ENCODE measurements at regions not wholly inside any gene's neighbourhood (a gene's known extent, or its start where the extent isn't known, plus 50 kb on each side); places are given as distances from the start of the nearest gene placed in this dataset.

DNA sequence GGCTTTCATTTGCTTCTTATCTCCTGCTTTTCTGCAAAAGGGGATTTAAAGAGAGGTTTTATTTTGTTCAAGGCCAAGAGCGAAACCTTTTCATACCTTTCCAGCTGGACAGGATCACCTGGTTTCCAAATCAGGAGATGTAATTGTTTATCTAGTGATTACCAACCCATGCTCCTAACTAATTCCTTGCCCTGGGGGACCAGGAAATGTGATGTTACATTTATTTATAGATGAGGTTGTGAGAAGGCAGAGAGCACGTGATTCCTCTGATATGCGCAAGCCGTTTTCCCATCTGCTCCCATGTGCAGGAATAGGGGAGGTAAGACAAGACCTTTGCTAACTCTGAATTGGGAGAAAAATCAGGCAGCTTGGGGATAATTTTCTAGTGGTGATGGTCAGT, 507.2 kb upstream of the LARGE1 start:
- TF ChIP-seq, protein P1, sequence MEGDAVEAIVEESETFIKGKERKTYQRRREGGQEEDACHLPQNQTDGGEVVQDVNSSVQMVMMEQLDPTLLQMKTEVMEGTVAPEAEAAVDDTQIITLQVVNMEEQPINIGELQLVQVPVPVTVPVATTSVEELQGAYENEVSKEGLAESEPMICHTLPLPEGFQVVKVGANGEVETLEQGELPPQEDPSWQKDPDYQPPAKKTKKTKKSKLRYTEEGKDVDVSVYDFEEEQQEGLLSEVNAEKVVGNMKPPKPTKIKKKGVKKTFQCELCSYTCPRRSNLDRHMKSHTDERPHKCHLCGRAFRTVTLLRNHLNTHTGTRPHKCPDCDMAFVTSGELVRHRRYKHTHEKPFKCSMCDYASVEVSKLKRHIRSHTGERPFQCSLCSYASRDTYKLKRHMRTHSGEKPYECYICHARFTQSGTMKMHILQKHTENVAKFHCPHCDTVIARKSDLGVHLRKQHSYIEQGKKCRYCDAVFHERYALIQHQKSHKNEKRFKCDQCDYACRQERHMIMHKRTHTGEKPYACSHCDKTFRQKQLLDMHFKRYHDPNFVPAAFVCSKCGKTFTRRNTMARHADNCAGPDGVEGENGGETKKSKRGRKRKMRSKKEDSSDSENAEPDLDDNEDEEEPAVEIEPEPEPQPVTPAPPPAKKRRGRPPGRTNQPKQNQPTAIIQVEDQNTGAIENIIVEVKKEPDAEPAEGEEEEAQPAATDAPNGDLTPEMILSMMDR (IDR thresholded peaks at IDR 0.05; ENCODE audit: low read length, missing control alignments) = no peak
- no peak for DNase-seq (ENCODE audit: low read depth)

DNA sequence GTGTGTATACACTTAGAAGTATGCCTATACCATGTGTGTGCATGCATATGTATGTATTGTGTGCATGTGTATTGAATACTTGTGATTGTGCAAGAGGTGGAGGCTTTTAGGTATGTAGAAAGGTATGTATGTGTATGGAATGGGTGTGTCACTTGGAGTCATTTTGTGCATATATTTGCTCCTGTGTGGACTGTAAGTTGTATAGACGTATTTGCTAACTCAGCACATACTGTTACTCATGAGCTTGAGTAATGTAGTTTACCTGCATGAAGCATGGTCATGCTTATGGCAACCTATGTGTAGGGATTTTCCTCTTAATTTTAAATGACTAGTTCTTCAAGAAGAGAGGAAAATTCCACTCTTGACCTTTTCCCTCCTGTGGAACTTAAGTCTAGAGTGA, 507.6 kb upstream of the LARGE1 start:
- TF ChIP-seq, protein P1 (IDR thresholded peaks at IDR 0.05; ENCODE audit: low read length, missing control alignments) = no peak
- no peak overlapping the region for H3K4me3 ChIP-seq (replicated peaks; ENCODE audit: low read depth, low read length)
- DNase-seq (ENCODE audit: low read depth) = no peak

More for the DNA sequence above, 507.2 kb upstream of the LARGE1 start:
- H3K4me3 ChIP-seq (replicated peaks; ENCODE audit: low read depth, low read length) = no peak overlapping the region

DNA sequence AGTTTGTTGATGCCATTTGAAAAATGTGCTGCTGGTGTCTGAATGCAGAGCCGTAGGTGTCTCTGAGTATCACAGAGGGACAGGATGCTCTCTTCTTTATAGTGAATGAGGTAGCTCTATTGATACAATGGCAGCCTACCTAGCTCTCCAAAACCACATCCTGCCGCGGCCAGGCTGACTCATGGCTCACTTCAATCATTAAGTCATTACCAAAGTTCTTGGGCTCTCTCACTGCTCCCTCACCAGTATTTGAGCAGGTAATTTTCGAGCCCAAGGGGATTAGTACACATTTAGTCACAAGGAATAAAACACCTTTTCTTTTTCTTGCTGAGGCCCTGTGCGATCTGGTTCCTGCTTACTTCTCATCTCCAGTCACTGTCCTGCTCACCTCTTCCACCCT, 509.0 kb upstream of the LARGE1 start:
- no peak for DNase-seq (ENCODE audit: low read depth)
- no peak overlapping the region for H3K4me3 ChIP-seq (replicated peaks; ENCODE audit: low read depth, low read length)
- TF ChIP-seq, protein P1 (IDR thresholded peaks at IDR 0.05; ENCODE audit: low read length, missing control alignments) = no peak

DNA sequence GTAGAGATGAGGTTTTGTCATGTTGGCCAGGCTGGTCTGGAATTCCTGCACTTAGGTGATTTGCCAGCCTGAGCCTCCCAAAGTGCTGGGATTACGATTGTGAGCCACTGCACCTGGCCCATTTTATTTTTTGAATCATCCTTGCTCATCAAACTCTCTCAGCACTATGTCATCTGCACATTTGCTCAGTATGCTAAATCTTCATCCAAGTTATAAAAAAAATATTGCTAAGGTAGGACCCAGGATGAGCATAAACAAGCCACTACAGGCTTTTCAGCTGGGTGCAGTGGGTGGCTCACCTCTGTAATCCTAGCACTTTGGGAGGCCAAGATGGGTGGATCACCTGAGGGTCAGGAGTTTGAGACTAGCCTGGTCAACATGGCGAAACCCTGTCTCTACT, 510.1 kb upstream of the LARGE1 start:
- H3K4me3 ChIP-seq (replicated peaks; ENCODE audit: low read depth, low read length) = no peak overlapping the region
- TF ChIP-seq, protein P1 (IDR thresholded peaks at IDR 0.05; ENCODE audit: low read length, missing control alignments) = no peak
- DNase-seq (ENCODE audit: low read depth) = no peak

DNA sequence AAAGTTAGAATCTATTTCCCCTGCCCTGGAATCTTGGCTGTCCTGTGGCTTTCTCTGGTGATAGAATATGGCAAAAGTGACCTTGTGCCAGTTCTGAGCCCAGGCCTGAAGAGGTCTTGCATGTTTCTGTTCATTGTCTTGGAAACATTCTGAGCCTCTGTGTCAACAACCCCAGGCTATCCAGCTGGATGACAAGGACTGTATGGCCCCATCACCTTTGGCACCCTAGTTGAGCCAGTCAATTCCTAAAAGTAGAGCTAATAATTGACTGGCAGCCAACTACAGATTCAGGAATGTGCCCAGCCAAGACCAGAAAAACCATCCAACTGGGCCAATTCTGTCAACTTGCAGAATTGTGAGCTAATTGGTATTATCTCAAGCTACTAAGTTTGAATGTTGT, 514.1 kb upstream of the LARGE1 start:
- TF ChIP-seq, protein P1 (IDR thresholded peaks at IDR 0.05; ENCODE audit: low read length, missing control alignments) = no peak
- no peak overlapping the region for H3K4me3 ChIP-seq (replicated peaks; ENCODE audit: low read depth, low read length)
- DNase-seq (ENCODE audit: low read depth) = no peak

DNA sequence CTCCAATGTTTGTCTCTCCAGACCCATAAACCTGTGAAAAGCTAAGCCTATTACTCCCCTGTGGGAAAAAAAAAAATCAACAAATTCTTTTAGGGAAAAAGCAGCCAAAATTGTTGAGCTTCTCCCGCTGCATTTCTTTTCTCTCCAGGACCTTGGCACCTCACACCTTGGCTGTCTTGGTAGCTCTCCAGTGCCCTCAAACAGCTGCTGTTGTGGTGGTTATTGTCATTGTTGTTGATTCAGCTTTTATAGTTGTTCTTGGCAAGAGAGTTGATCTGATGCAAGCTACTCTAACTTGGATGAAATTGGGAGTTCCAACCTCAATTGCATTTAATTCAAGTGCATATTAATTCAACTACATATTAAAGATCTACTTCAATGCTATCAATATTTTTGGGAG, 516.9 kb upstream of the LARGE1 start:
- TF ChIP-seq, protein P1 (IDR thresholded peaks at IDR 0.05; ENCODE audit: low read length, missing control alignments) = no peak
- H3K4me3 ChIP-seq (replicated peaks; ENCODE audit: low read depth, low read length) = no peak overlapping the region
- DNase-seq (ENCODE audit: low read depth) = no peak

DNA sequence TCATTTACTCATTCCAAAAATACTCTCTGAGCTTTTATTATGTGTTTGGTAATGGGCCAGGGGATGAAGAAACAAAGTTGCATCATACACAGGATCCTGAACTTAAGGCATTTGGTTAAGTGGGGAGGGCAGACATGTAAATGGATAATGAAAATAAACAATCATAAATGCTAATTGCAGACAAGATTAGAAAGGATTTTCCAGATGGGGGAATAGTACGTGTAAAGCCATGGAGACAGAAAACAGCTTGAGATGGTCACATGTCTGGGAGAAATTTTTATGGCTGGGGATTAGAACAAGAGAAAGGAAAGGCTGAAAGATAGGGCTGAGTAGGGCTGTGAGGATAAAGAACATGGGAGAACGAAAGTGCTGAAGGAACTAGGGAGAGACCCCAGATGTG, 534.3 kb upstream of the LARGE1 start:
- TF ChIP-seq, protein P1 (IDR thresholded peaks at IDR 0.05; ENCODE audit: low read length, missing control alignments) = no peak
- no peak overlapping the region for H3K4me3 ChIP-seq (replicated peaks; ENCODE audit: low read depth, low read length)
- no peak for DNase-seq (ENCODE audit: low read depth)
